HTR-8/SVneo (cell line): ENCODE measurements at regions not wholly inside any gene's neighbourhood (a gene's known extent, or its start where the extent isn't known, plus 50 kb on each side); places are given as distances from the start of the nearest gene placed in this dataset.

Source experiments
- DNase-seq: peaks from one replicate; pipeline ENCODE4 v3.0.0; 2011; ENCODE audit warnings: low spot score, mixed read lengths; ENCODE audit not compliant: insufficient read length
- FAIRE-seq: peaks from 2 replicates; lab custom pipeline; 2011; peaks lifted over from hg19 to GRCh38; lab: Jason Lieb, UNC

GRCh38 chr2:157938556-157938955 lies 62.4 kb upstream of the ACVR1 start:
- DNase-seq: no peak
- no peak for FAIRE-seq

- no peak for FAIRE-seq
- DNase-seq: no peak
Observed at GRCh38 chr2:157936406-157936805, 60.3 kb upstream of the ACVR1 start.

GRCh38 chr2:157935378-157935906 lies 59.3 kb upstream of the ACVR1 start:
- FAIRE-seq (no peak), DNase-seq (no peak)

- no peak for DNase-seq
- no peak for FAIRE-seq
Observed at GRCh38 chr2:157934684-157935377, 58.7 kb upstream of the ACVR1 start.

GRCh38 chr2:157933160-157933920 lies 57.2 kb upstream of the ACVR1 start:
- DNase-seq: no peak

GRCh38 chr2:157932480-157933159 lies 56.5 kb upstream of the ACVR1 start:
- FAIRE-seq (no peak), DNase-seq (no peak)

More at GRCh38 chr2:157933160-157933920, 57.2 kb upstream of the ACVR1 start:
- FAIRE-seq: no peak

GRCh38 chr2:157931542-157931941 lies 55.4 kb upstream of the ACVR1 start:
- no peak for DNase-seq
- no peak for FAIRE-seq

- DNase-seq (no peak), FAIRE-seq (no peak)
Observed at GRCh38 chr2:157930728-157931127, 54.6 kb upstream of the ACVR1 start.

GRCh38 chr2:157929871-157930667 lies 53.9 kb upstream of the ACVR1 start:
- FAIRE-seq (no peak), DNase-seq (no peak)

- no peak for FAIRE-seq
- DNase-seq: no peak
Observed at GRCh38 chr2:157928372-157928771, 52.2 kb upstream of the ACVR1 start.

GRCh38 chr2:157927155-157927554 lies 51.0 kb upstream of the ACVR1 start:
- FAIRE-seq (no peak), DNase-seq (no peak)
